ENCODE measurements at regions not wholly inside any gene's neighbourhood (a gene's known extent, or its start where the extent isn't known, plus 50 kb on each side); places are given as distances from the start of the nearest gene placed in this dataset.
"Not testable (repeated sequence)": the region's sequence is repeated elsewhere in the genome, so short reads cannot be mapped to it uniquely, and the experiment has no call there.

- TF ChIP-seq, protein P1, sequence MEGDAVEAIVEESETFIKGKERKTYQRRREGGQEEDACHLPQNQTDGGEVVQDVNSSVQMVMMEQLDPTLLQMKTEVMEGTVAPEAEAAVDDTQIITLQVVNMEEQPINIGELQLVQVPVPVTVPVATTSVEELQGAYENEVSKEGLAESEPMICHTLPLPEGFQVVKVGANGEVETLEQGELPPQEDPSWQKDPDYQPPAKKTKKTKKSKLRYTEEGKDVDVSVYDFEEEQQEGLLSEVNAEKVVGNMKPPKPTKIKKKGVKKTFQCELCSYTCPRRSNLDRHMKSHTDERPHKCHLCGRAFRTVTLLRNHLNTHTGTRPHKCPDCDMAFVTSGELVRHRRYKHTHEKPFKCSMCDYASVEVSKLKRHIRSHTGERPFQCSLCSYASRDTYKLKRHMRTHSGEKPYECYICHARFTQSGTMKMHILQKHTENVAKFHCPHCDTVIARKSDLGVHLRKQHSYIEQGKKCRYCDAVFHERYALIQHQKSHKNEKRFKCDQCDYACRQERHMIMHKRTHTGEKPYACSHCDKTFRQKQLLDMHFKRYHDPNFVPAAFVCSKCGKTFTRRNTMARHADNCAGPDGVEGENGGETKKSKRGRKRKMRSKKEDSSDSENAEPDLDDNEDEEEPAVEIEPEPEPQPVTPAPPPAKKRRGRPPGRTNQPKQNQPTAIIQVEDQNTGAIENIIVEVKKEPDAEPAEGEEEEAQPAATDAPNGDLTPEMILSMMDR (conservative IDR thresholded peaks at IDR 0.05 in 1 of 2, IDR thresholded peaks at IDR 0.05 in 1 of 2; ENCODE audit: low read depth in 1 of 2, low read length in 2 of 2): not testable (repeated sequence)
- TF ChIP-seq EZH2 (IDR thresholded peaks at IDR 0.05; ENCODE audit: low read length, missing control alignments): not testable (repeated sequence)
Measured at GRCh38 chr14:105914281-105914680, 387.9 kb downstream of the TMEM121 start.
